ENCODE measurements at regions not wholly inside any gene's neighbourhood (a gene's known extent, or its start where the extent isn't known, plus 50 kb on each side); places are given as distances from the start of the nearest gene placed in this dataset.

DNA sequence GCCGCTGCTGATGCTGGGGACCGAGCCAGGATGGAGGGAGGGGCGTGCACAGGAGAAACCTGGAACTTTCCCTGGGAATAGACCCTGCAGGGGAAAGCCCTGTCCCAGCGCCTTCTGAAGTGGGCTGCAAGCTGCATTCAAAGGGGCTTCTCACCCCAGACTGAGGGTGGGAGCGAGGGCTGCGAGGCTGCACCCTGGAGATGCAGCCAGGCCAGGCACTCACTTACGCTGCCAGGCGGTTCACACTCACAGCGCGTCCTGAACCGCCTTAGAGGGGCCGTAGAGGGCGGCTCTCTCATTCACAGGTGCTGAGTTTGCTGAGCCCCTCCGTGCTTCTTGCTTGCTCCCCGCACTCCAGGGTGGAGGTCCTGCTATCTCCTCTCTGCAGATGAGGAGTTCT is 208.5 kb upstream of the C14orf180 start:
- TF ChIP-seq, protein P1, sequence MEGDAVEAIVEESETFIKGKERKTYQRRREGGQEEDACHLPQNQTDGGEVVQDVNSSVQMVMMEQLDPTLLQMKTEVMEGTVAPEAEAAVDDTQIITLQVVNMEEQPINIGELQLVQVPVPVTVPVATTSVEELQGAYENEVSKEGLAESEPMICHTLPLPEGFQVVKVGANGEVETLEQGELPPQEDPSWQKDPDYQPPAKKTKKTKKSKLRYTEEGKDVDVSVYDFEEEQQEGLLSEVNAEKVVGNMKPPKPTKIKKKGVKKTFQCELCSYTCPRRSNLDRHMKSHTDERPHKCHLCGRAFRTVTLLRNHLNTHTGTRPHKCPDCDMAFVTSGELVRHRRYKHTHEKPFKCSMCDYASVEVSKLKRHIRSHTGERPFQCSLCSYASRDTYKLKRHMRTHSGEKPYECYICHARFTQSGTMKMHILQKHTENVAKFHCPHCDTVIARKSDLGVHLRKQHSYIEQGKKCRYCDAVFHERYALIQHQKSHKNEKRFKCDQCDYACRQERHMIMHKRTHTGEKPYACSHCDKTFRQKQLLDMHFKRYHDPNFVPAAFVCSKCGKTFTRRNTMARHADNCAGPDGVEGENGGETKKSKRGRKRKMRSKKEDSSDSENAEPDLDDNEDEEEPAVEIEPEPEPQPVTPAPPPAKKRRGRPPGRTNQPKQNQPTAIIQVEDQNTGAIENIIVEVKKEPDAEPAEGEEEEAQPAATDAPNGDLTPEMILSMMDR (IDR thresholded peaks at IDR 0.05): no peak
- TF ChIP-seq ZFX (IDR thresholded peaks at IDR 0.05; ENCODE audit: borderline replicate concordance): no peak

All from 22Rv1 (cell line).